NOMO-1 (cell line): ENCODE measurements at regions not wholly inside any gene's neighbourhood (a gene's known extent, or its start where the extent isn't known, plus 50 kb on each side); places are given as distances from the start of the nearest gene placed in this dataset.

ENCODE experiments used
- DNase-seq, 2 experiments: peaks; one replicate each; lab custom pipeline; 2025; ENCODE audit not compliant: unreplicated experiment in 2 of 2; lab: John Stamatoyannopoulos, UW

GRCh38 chr9:129390541-129390940 lies 212.5 kb upstream of the IER5L start:
- DNase-seq, result no peak

- no peak for DNase-seq
Observed at GRCh38 chr9:129387822-129388221, 209.8 kb upstream of the IER5L start.

GRCh38 chr9:129386812-129387177 lies 208.7 kb upstream of the IER5L start:
- DNase-seq, result no peak

GRCh38 chr9:129385211-129385934 lies 207.3 kb upstream of the IER5L start:
- no peak for DNase-seq

GRCh38 chr9:129384491-129385210 lies 206.6 kb upstream of the IER5L start:
- no peak for DNase-seq

GRCh38 chr9:129383561-129384490 lies 205.8 kb upstream of the IER5L start:
- DNase-seq, result peak; percentile 88 to 93

- DNase-seq, result no peak
Observed at GRCh38 chr9:129383019-129383560, 205.0 kb upstream of the IER5L start.

- no peak for DNase-seq
Observed at GRCh38 chr9:129382281-129383018, 204.4 kb upstream of the IER5L start.

GRCh38 chr9:129381481-129381957 lies 203.5 kb upstream of the IER5L start:
- no peak for DNase-seq

GRCh38 chr9:129380961-129381401 lies 202.9 kb upstream of the IER5L start:
- DNase-seq, result no peak

- DNase-seq, result no peak
Observed at GRCh38 chr9:129379886-129380285, 201.8 kb upstream of the IER5L start.

GRCh38 chr9:129379181-129379836 lies 201.2 kb upstream of the IER5L start:
- DNase-seq, result no peak

- no peak for DNase-seq
Observed at GRCh38 chr9:129377931-129378661, 200.0 kb upstream of the IER5L start.

GRCh38 chr9:129377181-129377580 lies 199.1 kb upstream of the IER5L start:
- DNase-seq, result no peak

- no peak for DNase-seq
Observed at GRCh38 chr9:129375845-129376244, 197.8 kb upstream of the IER5L start.

- no peak for DNase-seq
Observed at GRCh38 chr9:129374651-129375050, 196.6 kb upstream of the IER5L start.

GRCh38 chr9:129374231-129374630 lies 196.2 kb upstream of the IER5L start:
- DNase-seq, result no peak

- no peak for DNase-seq
Observed at GRCh38 chr9:129373361-129373760, 195.3 kb upstream of the IER5L start.

- no peak for DNase-seq
Observed at GRCh38 chr9:129370770-129371169, 192.7 kb upstream of the IER5L start.
